ENCODE measurements at regions not wholly inside any gene's neighbourhood (a gene's known extent, or its start where the extent isn't known, plus 50 kb on each side); places are given as distances from the start of the nearest gene placed in this dataset.

DNA sequence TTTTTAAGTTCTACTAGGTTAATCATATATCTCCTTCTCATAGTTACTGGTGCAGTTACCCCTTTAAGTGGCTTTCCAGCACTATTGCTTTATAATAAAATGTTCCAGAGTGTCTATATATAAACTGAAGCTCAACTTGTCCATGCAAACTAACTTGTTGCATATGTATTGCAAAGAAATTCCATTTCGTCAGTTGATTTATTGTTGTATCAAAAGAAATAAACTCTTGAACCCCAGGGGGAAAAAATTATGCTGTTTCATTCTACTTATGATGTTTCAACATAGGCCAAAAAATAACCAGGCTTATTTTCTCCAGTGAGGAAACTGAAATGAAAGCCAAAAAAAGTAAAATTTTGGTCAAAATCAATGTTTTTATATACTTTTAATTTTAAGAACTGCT lies 491.9 kb downstream of the NR4A2 start:
- Histone ChIP-seq H3K36me3 (ENCODE audit: control insufficient read depth, insufficient read depth, low read length) (no peaks in the 10 kb centered on the region), H3K4me3 (ENCODE audit: low read length) (no peak overlapping the region), H3K4me1 (ENCODE audit: control insufficient read depth, insufficient read depth, low read length) (no peaks in the 10 kb centered on the region), H3K27ac (ENCODE audit: low read length) (no peak overlapping the region), H3K9me3 (ENCODE audit: control insufficient read depth, insufficient read depth, low read length) (no peaks in the 10 kb centered on the region), H3K27me3 (ENCODE audit: control insufficient read depth, insufficient read depth, low read length) (no peaks in the 10 kb centered on the region)
- Mint-ChIP-seq H3K27me3 (ENCODE audit: low read depth in 2 of 2) (no peaks in the 10 kb centered on the region), H3K9me3 (peaks cover 5 to 7% of the 10 kb centered on the region in 2 donors), H3K4me3 (no peak overlapping the region), H3K4me1 (no peaks in the 10 kb centered on the region), H3K36me3 (no peaks in the 10 kb centered on the region), H3K27ac (no peak overlapping the region)
- no peak for DNase-seq
- intact Hi-C loops (cut with micrococcal nuclease), result no loop called here
- no peak for ATAC-seq
- TF ChIP-seq, protein P1, sequence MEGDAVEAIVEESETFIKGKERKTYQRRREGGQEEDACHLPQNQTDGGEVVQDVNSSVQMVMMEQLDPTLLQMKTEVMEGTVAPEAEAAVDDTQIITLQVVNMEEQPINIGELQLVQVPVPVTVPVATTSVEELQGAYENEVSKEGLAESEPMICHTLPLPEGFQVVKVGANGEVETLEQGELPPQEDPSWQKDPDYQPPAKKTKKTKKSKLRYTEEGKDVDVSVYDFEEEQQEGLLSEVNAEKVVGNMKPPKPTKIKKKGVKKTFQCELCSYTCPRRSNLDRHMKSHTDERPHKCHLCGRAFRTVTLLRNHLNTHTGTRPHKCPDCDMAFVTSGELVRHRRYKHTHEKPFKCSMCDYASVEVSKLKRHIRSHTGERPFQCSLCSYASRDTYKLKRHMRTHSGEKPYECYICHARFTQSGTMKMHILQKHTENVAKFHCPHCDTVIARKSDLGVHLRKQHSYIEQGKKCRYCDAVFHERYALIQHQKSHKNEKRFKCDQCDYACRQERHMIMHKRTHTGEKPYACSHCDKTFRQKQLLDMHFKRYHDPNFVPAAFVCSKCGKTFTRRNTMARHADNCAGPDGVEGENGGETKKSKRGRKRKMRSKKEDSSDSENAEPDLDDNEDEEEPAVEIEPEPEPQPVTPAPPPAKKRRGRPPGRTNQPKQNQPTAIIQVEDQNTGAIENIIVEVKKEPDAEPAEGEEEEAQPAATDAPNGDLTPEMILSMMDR (IDR thresholded peaks at IDR 0.05), result no peak
- WGBS (ENCODE audit: insufficient coverage), result 56% methylated on average over 1 of the region's 1 CpG

DNA sequence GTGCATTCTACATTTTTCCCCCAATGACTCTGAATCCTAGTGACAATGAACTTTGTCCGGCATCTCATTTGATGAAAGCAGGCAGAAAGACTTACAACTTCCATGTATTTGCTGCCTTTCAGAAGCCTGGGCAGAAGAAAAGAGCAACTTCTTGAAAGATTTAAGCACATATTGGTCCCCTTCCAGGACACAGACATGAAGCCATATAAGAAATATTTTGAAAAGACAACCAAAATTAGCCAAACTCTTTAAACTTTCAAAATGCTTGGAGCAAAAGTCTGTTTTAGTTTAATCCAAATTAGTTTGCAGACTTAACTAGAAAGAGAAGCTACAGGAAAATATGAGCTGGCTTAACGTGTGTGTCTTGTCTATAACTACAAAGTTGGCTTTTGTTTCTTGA lies 492.5 kb downstream of the NR4A2 start:
- Mint-ChIP-seq H3K27me3 (ENCODE audit: low read depth in 2 of 2) (no peaks in the 10 kb centered on the region), H3K4me1 (no peaks in the 10 kb centered on the region), H3K36me3 (no peaks in the 10 kb centered on the region), H3K27ac (no peak overlapping the region), H3K9me3 (peaks cover 5 to 7% of the 10 kb centered on the region in 2 donors), H3K4me3 (no peak overlapping the region)
- WGBS (ENCODE audit: insufficient coverage), result 79% methylated on average over 2 of the region's 2 CpGs
- H3K27me3 ChIP-seq (ENCODE audit: control insufficient read depth, insufficient read depth, low read length), result no peaks in the 10 kb centered on the region
- H3K27ac ChIP-seq (ENCODE audit: low read length), result no peak overlapping the region
- no peak overlapping the region for H3K4me3 ChIP-seq (ENCODE audit: low read length)
- DNase-seq, result no peak
- H3K9me3 ChIP-seq (ENCODE audit: control insufficient read depth, insufficient read depth, low read length), result no peaks in the 10 kb centered on the region
- ATAC-seq, result no peak
- H3K36me3 ChIP-seq (ENCODE audit: control insufficient read depth, insufficient read depth, low read length), result no peaks in the 10 kb centered on the region
- intact Hi-C loops (cut with micrococcal nuclease), result no loop called here
- TF ChIP-seq, protein P1 (IDR thresholded peaks at IDR 0.05), result no peak
- no peaks in the 10 kb centered on the region for H3K4me1 ChIP-seq (ENCODE audit: control insufficient read depth, insufficient read depth, low read length)

DNA sequence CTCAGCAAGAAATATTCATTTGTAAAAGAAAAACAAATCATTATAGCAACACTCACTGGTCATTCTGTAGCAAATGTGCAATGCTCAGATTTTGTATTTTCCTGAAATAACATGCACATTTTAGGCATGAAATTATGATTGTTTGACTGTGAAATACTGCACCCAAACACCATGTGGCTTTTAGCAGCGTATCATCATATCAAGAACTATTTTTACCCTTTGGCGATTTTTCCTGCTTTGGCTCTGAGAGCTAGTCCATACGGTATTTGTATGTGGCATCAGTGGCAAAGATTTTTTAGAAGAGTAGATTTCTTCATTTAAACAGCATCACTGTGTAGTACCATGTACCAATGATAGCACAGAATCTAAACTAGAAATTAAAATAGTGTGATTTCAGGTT lies 493.1 kb downstream of the NR4A2 start:
- WGBS (ENCODE audit: insufficient coverage), result 100% methylated on average over 1 of the region's 3 CpGs

DNA sequence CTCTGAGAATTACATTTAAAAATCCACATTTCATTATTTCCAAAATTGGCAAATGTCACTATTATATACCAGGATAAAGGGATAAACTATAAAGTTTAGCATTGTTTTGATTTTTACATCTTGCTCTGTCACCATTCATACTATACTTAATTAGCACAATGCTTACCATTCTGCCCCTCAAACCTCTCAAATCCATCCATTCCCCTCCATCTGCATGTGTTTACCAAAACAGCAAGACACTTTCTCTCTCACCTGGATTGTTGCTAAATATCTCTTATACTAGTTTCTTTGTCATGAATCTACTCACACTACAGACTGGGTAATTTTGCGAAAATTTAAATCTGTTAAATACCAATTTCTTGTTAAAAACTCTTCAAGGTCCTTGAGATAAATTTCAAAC lies 496.1 kb downstream of the NR4A2 start:
- ATAC-seq (no peak), DNase-seq (no peak)
- Histone ChIP-seq H3K4me3 (ENCODE audit: low read length) (no peak overlapping the region), H3K9me3 (ENCODE audit: control insufficient read depth, insufficient read depth, low read length) (no peaks in the 10 kb centered on the region), H3K27ac (ENCODE audit: low read length) (no peak overlapping the region), H3K4me1 (ENCODE audit: control insufficient read depth, insufficient read depth, low read length) (no peaks in the 10 kb centered on the region), H3K27me3 (ENCODE audit: control insufficient read depth, insufficient read depth, low read length) (no peaks in the 10 kb centered on the region), H3K36me3 (ENCODE audit: control insufficient read depth, insufficient read depth, low read length) (no peaks in the 10 kb centered on the region)
- H3K27me3 Mint-ChIP-seq (ENCODE audit: low read depth in 2 of 2), result no peaks in the 10 kb centered on the region
- H3K4me1 Mint-ChIP-seq, result no peaks in the 10 kb centered on the region
- 100% methylated on average over 1 of the region's 1 CpG for WGBS (ENCODE audit: insufficient coverage)
- H3K27ac Mint-ChIP-seq, result no peak overlapping the region
- H3K9me3 Mint-ChIP-seq, result peaks cover 0 to 2% of the 10 kb centered on the region in 2 donors
- intact Hi-C loops (cut with micrococcal nuclease), result no loop called here
- TF ChIP-seq, protein P1 (IDR thresholded peaks at IDR 0.05), result no peak
- H3K4me3 Mint-ChIP-seq, result no peak overlapping the region
- H3K36me3 Mint-ChIP-seq, result no peaks in the 10 kb centered on the region

More for the DNA sequence above, 493.1 kb downstream of the NR4A2 start:
- Mint-ChIP-seq H3K27ac (no peak overlapping the region), H3K9me3 (peaks cover 5 to 7% of the 10 kb centered on the region in 2 donors), H3K4me3 (no peak overlapping the region), H3K4me1 (no peaks in the 10 kb centered on the region), H3K27me3 (ENCODE audit: low read depth in 2 of 2) (no peaks in the 10 kb centered on the region), H3K36me3 (no peaks in the 10 kb centered on the region)
- H3K4me3 ChIP-seq (ENCODE audit: low read length), result no peak overlapping the region
- ATAC-seq (no peak), DNase-seq (no peak)
- H3K9me3 ChIP-seq (ENCODE audit: control insufficient read depth, insufficient read depth, low read length), result no peaks in the 10 kb centered on the region
- no peak overlapping the region for H3K27ac ChIP-seq (ENCODE audit: low read length)
- TF ChIP-seq, protein P1 (IDR thresholded peaks at IDR 0.05), result no peak
- no peaks in the 10 kb centered on the region for H3K4me1 ChIP-seq (ENCODE audit: control insufficient read depth, insufficient read depth, low read length)
- H3K36me3 ChIP-seq (ENCODE audit: control insufficient read depth, insufficient read depth, low read length), result no peaks in the 10 kb centered on the region
- intact Hi-C loops (cut with micrococcal nuclease), result no loop called here
- H3K27me3 ChIP-seq (ENCODE audit: control insufficient read depth, insufficient read depth, low read length), result no peaks in the 10 kb centered on the region

Measured in natural killer cell (primary cell).